H1 (cell line): ENCODE measurements at regions not wholly inside any gene's neighbourhood (a gene's known extent, or its start where the extent isn't known, plus 50 kb on each side); places are given as distances from the start of the nearest gene placed in this dataset.

Source experiments
- CTCF ChIA-PET: fragments of 300-600 bp; sonication (Branson Sonifier 250); formaldehyde crosslinking; loops from one replicate; lab custom pipeline; 2021; ENCODE audit not compliant: partially characterized antibody; lab: Charles Lee
- POLR2A ChIA-PET: fragments of 300-600 bp; sonication (Branson Sonifier 250); formaldehyde crosslinking; loops from one replicate; lab custom pipeline; 2021; ENCODE audit warnings: inconsistent platforms; ENCODE audit not compliant: partially characterized antibody; lab: Charles Lee
- DNase-seq, 2 experiments: peaks; one replicate each; pipeline versions ENCODE4 v3.0.0 to v3.0.0-alpha.2; 2010 to 2022; ENCODE audit warnings: low spot score in 2 of 2, low read depth in 1 of 2, mixed read lengths in 1 of 2
- FAIRE-seq: peaks from 2 replicates; lab custom pipeline; 2011; peaks lifted over from hg19 to GRCh38; lab: Jason Lieb, UNC
- H2AFZ ChIP-seq: 2 replicates; pipeline ENCODE4 v1.8.1; 2012; ENCODE audit warnings: low read length, inconsistent platforms
- H2AK5ac ChIP-seq: 2 replicates; pipeline ENCODE4 v1.6.1; 2013; ENCODE audit warnings: low read depth, low read length
- H2BK120ac ChIP-seq: replicated peaks from 2 replicates; pipeline ENCODE3; 2013; ENCODE audit warnings: low read depth, low read length, inconsistent platforms
- H2BK12ac ChIP-seq: 2 replicates; pipeline ENCODE4 v1.6.1; 2013; ENCODE audit warnings: low read depth, low read length
- H2BK15ac ChIP-seq: 2 replicates; pipeline ENCODE4 v1.6.1; 2013; ENCODE audit warnings: low read length
- H2BK20ac ChIP-seq: 2 replicates; pipeline ENCODE4 v1.6.1; 2013; ENCODE audit warnings: low read length
- H2BK5ac ChIP-seq: 2 replicates; pipeline ENCODE4 v1.6.1; 2013; ENCODE audit warnings: low read depth, low read length
- H3K14ac ChIP-seq: 2 replicates; pipeline ENCODE4 v1.6.1; 2013; ENCODE audit warnings: inconsistent platforms; ENCODE audit not compliant: insufficient read length
- H3K18ac ChIP-seq: 2 replicates; pipeline ENCODE4 v1.6.1; 2013; ENCODE audit warnings: low read length; ENCODE audit errors: extremely low read depth
- H3K23ac ChIP-seq: 2 replicates; pipeline ENCODE4 v1.6.1; 2013; ENCODE audit warnings: inconsistent platforms; ENCODE audit not compliant: insufficient read length
- H3K23me2 ChIP-seq: 2 replicates; pipeline ENCODE4 v1.6.1; 2013; ENCODE audit warnings: low read depth, low read length
- H3K27ac ChIP-seq: 2 replicates; pipeline ENCODE4 v1.6.1; 2011; ENCODE audit warnings: low read depth, low read length, inconsistent platforms
- H3K27me3 ChIP-seq, 4 experiments: replicated peaks in 1 of 4; 1 replicate in 1 of 4; 2 replicates in 3 of 4; pipeline versions ENCODE4 v1.6.1 to v1.8.1; 2011 to 2013; ENCODE audit warnings: low read length in 3 of 4, mild to moderate bottlenecking in 3 of 4, inconsistent platforms in 2 of 4, mixed read lengths in 2 of 4, moderate library complexity in 1 of 4; ENCODE audit not compliant: control insufficient read depth in 3 of 4, insufficient read depth in 3 of 4; ENCODE audit errors: extremely low read depth in 1 of 4
- H3K36me3 ChIP-seq, 4 experiments: 2 replicates each; pipeline versions ENCODE4 v1.6.1 to v1.8.1; 2011 to 2013; ENCODE audit warnings: mild to moderate bottlenecking in 4 of 4, low read length in 3 of 4, moderate library complexity in 2 of 4, control low read depth in 1 of 4, inconsistent platforms in 1 of 4; ENCODE audit not compliant: insufficient read depth in 4 of 4, control insufficient read depth in 2 of 4
- H3K4ac ChIP-seq: replicated peaks from 2 replicates; pipeline ENCODE3; 2013; ENCODE audit warnings: low read length, low read depth, mixed read lengths, inconsistent platforms; ENCODE audit not compliant: insufficient read length
- H3K4me1 ChIP-seq, 4 experiments: replicated peaks in 1 of 4; 1 replicate in 1 of 4; 2 replicates in 3 of 4; pipeline versions ENCODE4 v1.6.1 to v1.8.1; 2011 to 2013; ENCODE audit warnings: low read length in 3 of 4, inconsistent platforms in 2 of 4, mixed read lengths in 1 of 4; ENCODE audit not compliant: insufficient read depth in 4 of 4, control insufficient read depth in 3 of 4
- H3K4me2 ChIP-seq, 2 experiments: 2 replicates each; pipeline versions ENCODE4 v1.6.1 to v1.8.1; 2011 to 2013; ENCODE audit warnings: low read depth in 2 of 2, low read length in 2 of 2, control low read depth in 1 of 2, inconsistent platforms in 1 of 2, mild to moderate bottlenecking in 1 of 2; ENCODE audit not compliant: insufficient read depth in 1 of 2
- H3K4me3 ChIP-seq, 4 experiments: fragments of 200-600, 300-600 bp in 1 of 4; sonication (generic), shearing (Covaris generic), sonication (Bioruptor Twin) in 1 of 4; 2 replicates each; pipeline versions ENCODE4 v1.5.1 to v1.8.1; 2011 to 2016; ENCODE audit warnings: low read length in 4 of 4, low read depth in 3 of 4, control low read depth in 2 of 4, inconsistent platforms in 2 of 4, mild to moderate bottlenecking in 2 of 4, mixed read lengths in 1 of 4, moderate library complexity in 1 of 4; ENCODE audit not compliant: insufficient read depth in 2 of 4; ENCODE audit errors: extremely low read depth in 1 of 4
- H3K56ac ChIP-seq: replicated peaks from 2 replicates; pipeline ENCODE3; 2013; ENCODE audit warnings: low read depth, mild to moderate bottlenecking, mixed read lengths, low read length, inconsistent platforms; ENCODE audit not compliant: insufficient read length
- H3K79me1 ChIP-seq: 2 replicates; pipeline ENCODE4 v1.6.1; 2013; ENCODE audit warnings: low read depth, low read length, control low read depth
- H3K79me2 ChIP-seq, 2 experiments: 2 replicates each; pipeline versions ENCODE4 v1.6.1 to v1.8.1; 2012 to 2013; ENCODE audit warnings: low read length in 2 of 2, mild to moderate bottlenecking in 2 of 2, inconsistent platforms in 1 of 2; ENCODE audit not compliant: insufficient read depth in 2 of 2, control insufficient read depth in 1 of 2
- H3K9ac ChIP-seq, 4 experiments: replicated peaks in 1 of 4; 1 replicate in 1 of 4; 2 replicates in 3 of 4; pipeline versions ENCODE4 v1.6.1 to v1.8.1; 2011 to 2013; ENCODE audit warnings: low read depth in 3 of 4, low read length in 3 of 4, control low read depth in 2 of 4, mild to moderate bottlenecking in 2 of 4, moderate library complexity in 2 of 4, inconsistent platforms in 1 of 4; ENCODE audit errors: extremely low read depth in 1 of 4
- H3K9me3 ChIP-seq, 2 experiments: 2 replicates each; pipeline versions ENCODE4 v1.6.1 to v1.8.1; 2012 to 2013; ENCODE audit warnings: mild to moderate bottlenecking in 2 of 2, moderate library complexity in 2 of 2, control low read depth in 1 of 2, inconsistent platforms in 1 of 2, low read depth in 1 of 2, low read length in 1 of 2, mixed read lengths in 1 of 2; ENCODE audit not compliant: insufficient read depth in 2 of 2
- H4K20me1 ChIP-seq, 2 experiments: replicated peaks in 1 of 2; 2 replicates each; pipeline versions ENCODE3 to v1.8.1; 2011 to 2013; ENCODE audit warnings: inconsistent platforms in 2 of 2, low read length in 2 of 2, mild to moderate bottlenecking in 1 of 2; ENCODE audit not compliant: insufficient read depth in 2 of 2, control insufficient read depth in 1 of 2
- H4K5ac ChIP-seq: 2 replicates; pipeline ENCODE4 v1.6.1; 2013; ENCODE audit warnings: low read length, low read depth, mixed read lengths, inconsistent platforms; ENCODE audit not compliant: insufficient read length
- H4K8ac ChIP-seq: 2 replicates; pipeline ENCODE4 v1.8.0; 2013; ENCODE audit warnings: mild to moderate bottlenecking, moderate library complexity, low read length, inconsistent platforms; ENCODE audit not compliant: insufficient read depth; ENCODE audit errors: extremely low read depth
- H4K91ac ChIP-seq: replicated peaks from 2 replicates; pipeline ENCODE3; 2013; ENCODE audit warnings: low read length, mixed read lengths, inconsistent platforms; ENCODE audit not compliant: insufficient read length
- BRCA1 ChIP-seq: IDR thresholded peaks from 2 replicates; pipeline ENCODE4 v1.6.1; 2012; ENCODE audit warnings: low read depth, low read length, improper control_type of control experiment
- WGBS, 2 experiments: shearing (Covaris generic) in 1 of 2; methylation state at CpG; one replicate each; pipeline versions ENCODE4 v1.1.6 to v1.1.7; 2013 to 2015; ENCODE audit warnings: low lambda C conversion rate in 2 of 2, mixed read lengths in 2 of 2, inconsistent platforms in 1 of 2, low coverage in 1 of 2, missing lambda C conversion rate in 1 of 2; ENCODE audit not compliant: insufficient replicate concordance in 2 of 2, insufficient coverage in 1 of 2, insufficient read length in 1 of 2; ENCODE audit errors: extremely low coverage in 1 of 2, missing lambda C conversion rate in 1 of 2; 5-methylcytosine and 5-hydroxymethylcytosine counted together

DNA sequence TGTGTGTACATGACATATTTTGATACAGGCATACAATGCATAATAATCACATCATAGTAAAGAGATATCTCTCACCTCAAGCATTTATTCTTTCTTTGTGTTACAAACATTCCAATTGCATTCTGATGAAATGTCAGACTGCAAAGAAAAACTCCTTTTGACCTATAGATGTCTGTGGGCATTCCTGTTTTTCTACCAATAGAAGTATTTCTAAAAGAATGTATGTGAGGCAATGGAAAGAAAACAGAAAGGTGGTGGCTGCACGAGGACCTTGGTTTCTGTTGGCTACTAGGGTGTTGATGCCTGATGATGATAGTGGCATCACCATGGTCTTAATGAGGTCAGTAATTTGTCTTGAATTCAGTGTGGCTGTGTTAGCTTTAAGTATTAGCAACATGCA, 137.0 kb upstream of the ANO3 start:
- Histone ChIP-seq H3K4me2 (no peak overlapping the region), H2AFZ (no peak overlapping the region), H2BK15ac (no peak overlapping the region), H4K5ac (no peak overlapping the region), H4K8ac (no peak overlapping the region), H3K18ac (no peak overlapping the region), H3K79me2 (no peaks in the 10 kb centered on the region), H2AK5ac (no peak overlapping the region), H3K4ac (no peak overlapping the region), H3K9me3 (no peaks in the 10 kb centered on the region), H2BK5ac (no peak overlapping the region), H3K27ac (no peak overlapping the region), H4K91ac (no peak overlapping the region), H3K9ac (no peak overlapping the region), H3K4me3 (no peak overlapping the region), H2BK20ac (no peak overlapping the region), H3K4me1 (no peaks in the 10 kb centered on the region), H3K23ac (no peak overlapping the region), H4K20me1 (no peaks in the 10 kb centered on the region), H3K56ac (no peak overlapping the region), H2BK12ac (no peak overlapping the region), H3K23me2 (no peaks in the 10 kb centered on the region), H3K36me3 (no peaks in the 10 kb centered on the region), H3K27me3 (no peaks in the 10 kb centered on the region), H3K14ac (no peak overlapping the region), H3K79me1 (no peaks in the 10 kb centered on the region), H2BK120ac (no peak overlapping the region)
- ChIA-PET POLR2A (no interaction called here), CTCF (interaction anchor here (1.9 kb wide), 1 partner anchor 11 kb away, joined by 4 read pairs; no protein-coding TSS in a partner anchor)
- DNase-seq (no peak), FAIRE-seq (no peak)
- WGBS, 2 experiments = 100% methylated on average over 1 of the region's 1 CpG; no CpG with 5 or more reads in 1 of the 2 experiments
- TF ChIP-seq BRCA1 = no peak
